K562 (cell line): ENCODE measurements at regions not wholly inside any gene's neighbourhood (a gene's known extent, or its start where the extent isn't known, plus 50 kb on each side); places are given as distances from the start of the nearest gene placed in this dataset.

ENCODE experiments used
- ATAC-seq: fragments of 200-7000 bp; cut with Tn5 transposase; 3 replicates; pipeline ENCODE4 v1.9.1; 2020; ENCODE audit warnings: moderate library complexity
- BruUV-seq: library from RNA; stranded (reverse); fragments of 400-500 nt; replicated peaks from 2 replicates; lab custom pipeline; 2021; lab: Mats Ljungman, UMichigan
- CTCF ChIA-PET: fragments of 300-600 bp; formaldehyde crosslinking; extraction: SDS; loops from one replicate; lab custom pipeline; 2021; ENCODE audit warnings: low intra/inter-chr PET ratio; lab: Yijun Ruan, JAX
- POLR2A ChIA-PET: fragments of 300-600, 350-650 bp; sonication (Branson Sonifier 250); formaldehyde crosslinking; extraction: SDS; loops from one replicate; lab custom pipeline; 2021; ENCODE audit warnings: antibody characterized with exemption, inconsistent platforms; lab: Yijun Ruan, JAX
- DNase-seq, 4 experiments: peaks; one replicate each; pipeline versions ENCODE4 v3.0.0 to v3.0.0-alpha.2; 2011 to 2018; ENCODE audit warnings: low spot score in 3 of 4, mixed read lengths in 3 of 4; ENCODE audit errors: extremely low read depth in 1 of 4
- FAIRE-seq: peaks from 2 replicates; lab custom pipeline; 2011; peaks lifted over from hg19 to GRCh38; lab: Jason Lieb, UNC
- H2AFZ ChIP-seq: 2 replicates; pipeline ENCODE4 v1.6.0; 2011; ENCODE audit warnings: low read depth, low read length, control low read depth, inconsistent platforms
- H3K27ac ChIP-seq: fragments of 200-600 bp; 3 replicates; pipeline ENCODE4 v1.8.0; 2011; ENCODE audit warnings: low read depth, mild to moderate bottlenecking, control low read depth, inconsistent platforms, low read length, moderate library complexity, mixed read lengths; ENCODE audit errors: extremely low read depth
- H3K27me3 ChIP-seq, 2 experiments: fragments of 300-600 bp in 1 of 2; 2 replicates in 1 of 2; 3 replicates in 1 of 2; pipeline versions ENCODE4 v1.6.0 to v1.8.0; 2011; ENCODE audit warnings: inconsistent platforms in 2 of 2, low read length in 2 of 2, mild to moderate bottlenecking in 1 of 2, mixed read lengths in 1 of 2, moderate library complexity in 1 of 2; ENCODE audit not compliant: control insufficient read depth in 2 of 2, insufficient read depth in 2 of 2
- H3K36me3 ChIP-seq: fragments of 300-600 bp; 3 replicates; pipeline ENCODE4 v1.8.0; 2011; ENCODE audit warnings: mild to moderate bottlenecking, low read length, inconsistent platforms; ENCODE audit not compliant: control insufficient read depth, insufficient read depth
- H3K4me1 ChIP-seq, 2 experiments: fragments of 200-600 bp in 1 of 2; replicated peaks in 1 of 2; 2 replicates in 1 of 2; 3 replicates in 1 of 2; pipeline versions ENCODE4 v1.5.1 to v1.8.0; 2011; ENCODE audit warnings: inconsistent platforms in 2 of 2, low read length in 2 of 2, mild to moderate bottlenecking in 1 of 2, mixed read lengths in 1 of 2, moderate library complexity in 1 of 2; ENCODE audit not compliant: control insufficient read depth in 2 of 2, insufficient read depth in 2 of 2
- H3K4me2 ChIP-seq: 2 replicates; pipeline ENCODE4 v1.6.1; 2011; ENCODE audit warnings: low read length, control low read depth, inconsistent platforms, mixed read lengths; ENCODE audit not compliant: insufficient read depth
- H3K4me3 ChIP-seq: fragments of 200-600 bp; sonication (generic), shearing (Covaris generic); 2 replicates; pipeline ENCODE4 v1.5.1; 2016; ENCODE audit warnings: control low read depth, inconsistent platforms
- H3K79me2 ChIP-seq: fragments of 200-600 bp; 3 replicates; pipeline ENCODE4 v1.8.0; 2011; ENCODE audit warnings: low read length, inconsistent platforms; ENCODE audit not compliant: control insufficient read depth, insufficient read depth
- H3K9ac ChIP-seq, 2 experiments: 2 replicates each; pipeline versions ENCODE4 v1.6.0 to v1.6.1; 2011; ENCODE audit warnings: low read depth in 2 of 2, low read length in 2 of 2, control low read depth in 1 of 2, inconsistent platforms in 1 of 2, mild to moderate bottlenecking in 1 of 2, mixed read lengths in 1 of 2; ENCODE audit not compliant: insufficient read depth in 1 of 2
- H3K9me1 ChIP-seq: one replicate; pipeline ENCODE4 v1.6.0; 2011; ENCODE audit warnings: inconsistent platforms, mild to moderate bottlenecking, low read length, moderate library complexity; ENCODE audit not compliant: control insufficient read depth, insufficient read depth
- H3K9me3 ChIP-seq: replicated peaks from 2 replicates; pipeline ENCODE4 v1.5.1; 2011; ENCODE audit warnings: low read depth, low read length, inconsistent platforms; ENCODE audit not compliant: control insufficient read depth, insufficient read depth
- H4K20me1 ChIP-seq: replicated peaks from 2 replicates; pipeline ENCODE4 v1.6.1; 2011; ENCODE audit warnings: low read length, inconsistent platforms, mixed read lengths; ENCODE audit not compliant: control insufficient read depth, insufficient read depth
- ATF3 ChIP-seq, 2 experiments: fragments of 450-650 bp in 1 of 2; sonication (generic) in 1 of 2; formaldehyde crosslinking in 1 of 2; IDR thresholded peaks in 1 of 2; conservative IDR thresholded peaks in 1 of 2; 2 replicates each; pipeline versions ENCODE4 v1.6.1 to v1.8.1; 2016 to 2023; ENCODE audit warnings: mild to moderate bottlenecking in 2 of 2, moderate library complexity in 2 of 2, inconsistent platforms in 1 of 2, missing genetic modification reagents in 1 of 2
- CBFA2T2 ChIP-seq: fragments of 450-650 bp; conservative IDR thresholded peaks from 2 replicates; pipeline ENCODE4 v1.6.1; 2017; ENCODE audit warnings: mild to moderate bottlenecking
- CC2D1A ChIP-seq: fragments of 450-650 bp; IDR thresholded peaks from 2 replicates; pipeline ENCODE4 v1.6.1; 2017; ENCODE audit warnings: mild to moderate bottlenecking
- CEBPB ChIP-seq: fragments of 450-650 bp; IDR thresholded peaks from 2 replicates; pipeline ENCODE4 v1.6.1; 2016; ENCODE audit warnings: missing genetic modification characterization, missing compliant biosample characterization
- CEBPG ChIP-seq, 3 experiments: fragments of 200-800 bp in 1 of 3; sonication (Bioruptor generic) in 1 of 3; sonication (generic) in 1 of 3; formaldehyde crosslinking in 1 of 3; IDR thresholded peaks in 2 of 3; conservative IDR thresholded peaks in 1 of 3; 2 replicates each; pipeline versions ENCODE4 v1.6.1 to v1.8.0; 2016 to 2022; ENCODE audit warnings: missing compliant biosample characterization in 2 of 3, missing genetic modification characterization in 2 of 3, mild to moderate bottlenecking in 1 of 3, missing genetic modification reagents in 1 of 3
- ESRRB ChIP-seq: fragments of 250-450 bp; sonication (Bioruptor Pico); IDR thresholded peaks from 2 replicates; pipeline ENCODE4 v1.5.0; 2020; ENCODE audit warnings: mild to moderate bottlenecking, moderate library complexity, borderline replicate concordance
- RFX5 ChIP-seq: IDR thresholded peaks from 2 replicates; pipeline ENCODE4 v1.6.1; 2011; ENCODE audit warnings: low read depth, mild to moderate bottlenecking, improper control_type of control experiment, low read length
- SREBF1 ChIP-seq: fragments of 150-350 bp; IDR thresholded peaks from 2 replicates; pipeline ENCODE4 v1.6.1; 2014; ENCODE audit warnings: antibody characterized with exemption, low read depth, low read length, borderline replicate concordance
- ZNF253 ChIP-seq: fragments of 250-450 bp; sonication (Bioruptor Pico); conservative IDR thresholded peaks from 2 replicates; pipeline ENCODE4 v1.6.1; 2021; ENCODE audit warnings: mild to moderate bottlenecking
- WGBS: fragments of 100-300 bp; shearing (Covaris generic); methylation state at CpG from one replicate; pipeline ENCODE4 v1.1.6; 2016; ENCODE audit warnings: low coverage, mixed read lengths; ENCODE audit not compliant: insufficient coverage; ENCODE audit errors: missing lambda C conversion rate; 5-methylcytosine and 5-hydroxymethylcytosine counted together
- in situ Hi-C: fragments of 300-500 bp; cut with MboI; formaldehyde crosslinking; loops from 4 replicates; pipeline ENCODE4 v1.15.0; 2018; ENCODE audit warnings: inconsistent platforms, mixed read lengths
- intact Hi-C: fragments of 100-400 bp; cut with micrococcal nuclease; formaldehyde crosslinking; loops from 2 replicates; pipeline ENCODE4 v1.14.2; 2022

- no peaks in the 10 kb centered on the region for H3K9me1 ChIP-seq
- peak; percentile 74 for TF ChIP-seq CEBPB (tag)
- TF ChIP-seq CEBPG (CRISPR knock-in tag; IDR thresholded peaks at IDR 0.05), result no peak
- peak; percentile 53 to 54; a peak in 3 of 4 replicates for TF ChIP-seq CEBPG (tag; conservative IDR thresholded peaks at IDR 0.05 in 1 of 2, IDR thresholded peaks at IDR 0.05 in 1 of 2)
- no peak for TF ChIP-seq ESRRB (CRISPR knock-in tag)
- no peak overlapping the region for H3K4me3 ChIP-seq
- no peak overlapping the region for H3K9ac ChIP-seq
- H3K4me1 ChIP-seq, result no peaks in the 10 kb centered on the region
- ChIA-PET CTCF (no interaction called here), POLR2A (no interaction called here)
- no peak for FAIRE-seq
- H3K27ac ChIP-seq, result no peak overlapping the region
- H3K79me2 ChIP-seq, result no peaks in the 10 kb centered on the region
- no peaks in the 10 kb centered on the region for H3K27me3 ChIP-seq
- H3K4me2 ChIP-seq, result no peak overlapping the region
- ATAC-seq, result no peak
- no peaks in the 10 kb centered on the region for H4K20me1 ChIP-seq
- peaks cover 33% of the 10 kb centered on the region for H3K36me3 ChIP-seq
- BruUV-seq, result no TSS peak
- in situ Hi-C loops (no loop called here), intact Hi-C loops (no loop called here)
- no peak overlapping the region for H2AFZ ChIP-seq
- DNase-seq, result no peak
- H3K9me3 ChIP-seq, result no peaks in the 10 kb centered on the region
These were observed 448.4 kb downstream of the ADCYAP1 start for GRCh38 chr18:1353025-1353424.

- 79% methylated on average over 2 of the region's 2 CpGs for WGBS
- POLR2A ChIA-PET, result interaction anchor here (0.7 kb wide), 1 partner anchor 36 kb away, joined by 3 read pairs; no protein-coding TSS in a partner anchor
- no TSS peak for BruUV-seq
These were observed 453.1 kb downstream of the ADCYAP1 start for GRCh38 chr18:1357724-1358123.

More at GRCh38 chr18:1357724-1358123, 453.1 kb downstream of the ADCYAP1 start:
- ATAC-seq (peak; percentile 27; the same call in 1 of the 3 replicates), FAIRE-seq (no peak), DNase-seq (no peak)
- Histone ChIP-seq H3K27me3 (no peaks in the 10 kb centered on the region), H3K27ac (no peak overlapping the region), H3K4me1 (no peaks in the 10 kb centered on the region), H3K9me1 (no peaks in the 10 kb centered on the region), H2AFZ (no peak overlapping the region), H3K36me3 (peaks cover 47% of the 10 kb centered on the region), H3K4me2 (no peak overlapping the region), H3K79me2 (no peaks in the 10 kb centered on the region), H3K4me3 (no peak overlapping the region), H3K9ac (no peak overlapping the region), H3K9me3 (no peaks in the 10 kb centered on the region), H4K20me1 (no peaks in the 10 kb centered on the region)
- CTCF ChIA-PET, result no interaction called here
- intact Hi-C loops (no loop called here), in situ Hi-C loops (no loop called here)
- no peak for TF ChIP-seq RFX5
- no peak for TF ChIP-seq CBFA2T2
- no peak for TF ChIP-seq ZNF253
- no peak for TF ChIP-seq SREBF1
- TF ChIP-seq CC2D1A, result no peak
- peak; percentile 46 for TF ChIP-seq ATF3 (IDR thresholded peaks at IDR 0.05)
- no peak for TF ChIP-seq ATF3 (CRISPR knock-in tag; conservative IDR thresholded peaks at IDR 0.05)
